H9 (cell line): ENCODE measurements at regions not wholly inside any gene's neighbourhood (a gene's known extent, or its start where the extent isn't known, plus 50 kb on each side); places are given as distances from the start of the nearest gene placed in this dataset.

ENCODE experiments used
- DNase-seq: peaks from one replicate; pipeline ENCODE4 v3.0.0-alpha.2; 2017
- H2AFZ ChIP-seq: one replicate; pipeline ENCODE4 v1.6.1; 2013; ENCODE audit warnings: mild to moderate bottlenecking, low read length, control low read depth, moderate library complexity
- H2AK5ac ChIP-seq: 2 replicates; pipeline ENCODE4 v1.6.1; 2013; ENCODE audit warnings: low read length, control low read depth, mixed read lengths; ENCODE audit not compliant: insufficient read length
- H2BK120ac ChIP-seq: one replicate; pipeline ENCODE4 v1.6.1; 2013; ENCODE audit warnings: low read depth, mild to moderate bottlenecking, low read length, control low read depth, inconsistent platforms; ENCODE audit not compliant: poor library complexity, severe bottlenecking
- H2BK12ac ChIP-seq: 2 replicates; pipeline ENCODE4 v1.6.1; 2013; ENCODE audit warnings: low read length, control low read depth, mixed read lengths, low read depth; ENCODE audit not compliant: insufficient read length
- H2BK15ac ChIP-seq: 2 replicates; pipeline ENCODE4 v1.6.1; 2013; ENCODE audit warnings: low read depth, low read length, control low read depth
- H2BK20ac ChIP-seq: one replicate; pipeline ENCODE4 v1.6.1; 2013; ENCODE audit warnings: low read depth, mild to moderate bottlenecking, low read length, control low read depth, inconsistent platforms; ENCODE audit not compliant: poor library complexity, severe bottlenecking
- H2BK5ac ChIP-seq: 2 replicates; pipeline ENCODE4 v1.6.1; 2013; ENCODE audit warnings: low read length, control low read depth, mixed read lengths; ENCODE audit not compliant: insufficient read length
- H3K14ac ChIP-seq: 2 replicates; pipeline ENCODE4 v1.6.1; 2013; ENCODE audit warnings: low read length, control low read depth; ENCODE audit not compliant: insufficient read depth
- H3K18ac ChIP-seq: 2 replicates; pipeline ENCODE4 v1.6.1; 2013; ENCODE audit warnings: low read depth, mild to moderate bottlenecking, mixed read lengths, low read length, control low read depth; ENCODE audit not compliant: insufficient read length
- H3K23ac ChIP-seq: 2 replicates; pipeline ENCODE4 v1.6.1; 2013; ENCODE audit warnings: low read length, control low read depth, mixed read lengths, low read depth; ENCODE audit not compliant: insufficient read length
- H3K23me2 ChIP-seq: 2 replicates; pipeline ENCODE4 v1.6.1; 2013; ENCODE audit warnings: low read depth, mild to moderate bottlenecking, mixed read lengths, low read length, control low read depth; ENCODE audit not compliant: insufficient read length, poor library complexity, severe bottlenecking
- H3K27ac ChIP-seq: 2 replicates; pipeline ENCODE4 v1.5.1; 2013; ENCODE audit warnings: low read length, control low read depth, mixed read lengths, low read depth; ENCODE audit not compliant: insufficient read length
- H3K27me3 ChIP-seq: 2 replicates; pipeline ENCODE4 v1.6.1; 2013; ENCODE audit warnings: low read length, control low read depth, inconsistent platforms; ENCODE audit not compliant: insufficient read depth
- H3K4ac ChIP-seq: 2 replicates; pipeline ENCODE4 v1.6.1; 2013; ENCODE audit warnings: low read depth, mild to moderate bottlenecking, control low read depth, inconsistent platforms, low read length, moderate library complexity
- H3K4me1 ChIP-seq: 2 replicates; pipeline ENCODE4 v1.6.1; 2013; ENCODE audit warnings: low read length, control low read depth, inconsistent platforms; ENCODE audit not compliant: insufficient read depth
- H3K4me2 ChIP-seq: 2 replicates; pipeline ENCODE4 v1.6.1; 2013; ENCODE audit warnings: low read length, control low read depth, mixed read lengths; ENCODE audit not compliant: insufficient read length, insufficient read depth
- H3K56ac ChIP-seq: 2 replicates; pipeline ENCODE4 v1.6.1; 2013; ENCODE audit warnings: low read depth, mild to moderate bottlenecking, mixed read lengths, low read length, control low read depth; ENCODE audit not compliant: insufficient read length
- H3K79me1 ChIP-seq: 2 replicates; pipeline ENCODE4 v1.6.1; 2013; ENCODE audit warnings: low read depth, mild to moderate bottlenecking, moderate library complexity, low read length, control low read depth, inconsistent platforms; ENCODE audit not compliant: insufficient read depth, poor library complexity, severe bottlenecking
- H3K79me2 ChIP-seq: 2 replicates; pipeline ENCODE4 v1.6.1; 2013; ENCODE audit warnings: low read length, control low read depth, inconsistent platforms; ENCODE audit not compliant: insufficient read depth
- H3K9ac ChIP-seq: 2 replicates; pipeline ENCODE4 v1.6.1; 2013; ENCODE audit warnings: low read length, control low read depth, mixed read lengths; ENCODE audit not compliant: insufficient read length; ENCODE audit errors: extremely low read depth
- H3K9me3 ChIP-seq: one replicate; pipeline ENCODE4 v1.6.1; 2013; ENCODE audit warnings: low read depth, low read length, inconsistent platforms; ENCODE audit not compliant: control insufficient read depth
- H3T11ph ChIP-seq: one replicate; pipeline ENCODE4 v1.6.1; 2013; ENCODE audit warnings: mild to moderate bottlenecking, low read length, control low read depth, inconsistent platforms
- H4K20me1 ChIP-seq: one replicate; pipeline ENCODE4 v1.6.1; 2013; ENCODE audit not compliant: control insufficient read depth, insufficient read length, insufficient read depth
- H4K5ac ChIP-seq: 2 replicates; pipeline ENCODE4 v1.6.1; 2013; ENCODE audit warnings: low read depth, mild to moderate bottlenecking, mixed read lengths, low read length, control low read depth; ENCODE audit not compliant: insufficient read length
- H4K8ac ChIP-seq: replicated peaks from 2 replicates; pipeline ENCODE4 v1.6.1; 2013; ENCODE audit warnings: low read length, control low read depth, mixed read lengths, low read depth; ENCODE audit not compliant: insufficient read length
- H4K91ac ChIP-seq: 2 replicates; pipeline ENCODE4 v1.6.1; 2013; ENCODE audit warnings: low read depth, mild to moderate bottlenecking, moderate library complexity, mixed read lengths, low read length, control low read depth; ENCODE audit not compliant: insufficient read length
- H3K27ac Mint-ChIP-seq, 3 experiments: 2 replicates in 2 of 3; 3 replicates in 1 of 3; pipeline ENCODE4 v1.8.0; 2020 to 2021; ENCODE audit warnings: mixed read lengths in 3 of 3, mild to moderate bottlenecking in 1 of 3, moderate library complexity in 1 of 3
- H3K27me3 Mint-ChIP-seq: 2 replicates; pipeline ENCODE4 v1.8.0; 2021; ENCODE audit warnings: low read depth, mild to moderate bottlenecking, moderate library complexity, mixed read lengths
- H3K36me3 Mint-ChIP-seq, 3 experiments: 2 replicates in 2 of 3; 3 replicates in 1 of 3; pipeline ENCODE4 v1.8.0; 2020 to 2021; ENCODE audit warnings: low read depth in 3 of 3, mixed read lengths in 3 of 3; ENCODE audit not compliant: insufficient read depth in 1 of 3
- H3K4me1 Mint-ChIP-seq, 2 experiments: 2 replicates each; pipeline ENCODE4 v1.8.0; 2020; ENCODE audit warnings: mixed read lengths in 2 of 2
- H3K4me3 Mint-ChIP-seq, 2 experiments: 2 replicates in 1 of 2; 3 replicates in 1 of 2; pipeline ENCODE4 v1.8.0; 2020 to 2021; ENCODE audit warnings: mild to moderate bottlenecking in 2 of 2, mixed read lengths in 2 of 2, moderate library complexity in 1 of 2
- H3K9me3 Mint-ChIP-seq, 2 experiments: 2 replicates in 1 of 2; 3 replicates in 1 of 2; pipeline ENCODE4 v1.8.0; 2020; ENCODE audit warnings: mild to moderate bottlenecking in 2 of 2, mixed read lengths in 2 of 2, moderate library complexity in 1 of 2
- CTCF ChIP-seq: fragments of 200-600 bp; sonication (generic); conservative IDR thresholded peaks from 3 replicates; pipeline ENCODE4 v1.8.0; 2021; ENCODE audit warnings: antibody characterized with exemption, mild to moderate bottlenecking
- WGBS: extraction: QIAGEN DNeasy Blood & Tissue Kit; methylation state at CpG from one replicate; pipeline ENCODE4 v1.1.7; 2013; ENCODE audit warnings: missing lambda C conversion rate, low lambda C conversion rate, mixed read lengths; ENCODE audit not compliant: insufficient read length; ENCODE audit errors: extremely low coverage; 5-methylcytosine and 5-hydroxymethylcytosine counted together

GRCh38 chr2:15791294-15791693, 149.1 kb upstream of the MYCN start:
- no peak overlapping the region for H2BK20ac ChIP-seq
- H4K8ac ChIP-seq, result no peak overlapping the region
- no peak overlapping the region for H3K23ac ChIP-seq
- H4K91ac ChIP-seq, result no peak overlapping the region
- no peak overlapping the region for H3T11ph ChIP-seq
- H2BK15ac ChIP-seq, result no peak overlapping the region
- no peaks in the 10 kb centered on the region for H4K20me1 ChIP-seq
- no peak overlapping the region for H4K5ac ChIP-seq
- no peak overlapping the region for H3K4me3 Mint-ChIP-seq
- H3K27ac Mint-ChIP-seq, result no peak overlapping the region
- H3K79me2 ChIP-seq, result no peaks in the 10 kb centered on the region
- no peak overlapping the region for H3K27ac ChIP-seq
- no peak overlapping the region for H3K9ac ChIP-seq
- H3K14ac ChIP-seq, result no peak overlapping the region
- H3K56ac ChIP-seq, result no peak overlapping the region
- no peak overlapping the region for H3K18ac ChIP-seq
- no peak overlapping the region for H3K4me2 ChIP-seq
- H2BK5ac ChIP-seq, result no peak overlapping the region
- peaks cover 4% of the 10 kb centered on the region in 2 experiments; a peak in 3 of 4 replicates for H3K4me1 Mint-ChIP-seq
- no peak for TF ChIP-seq CTCF
- H2BK120ac ChIP-seq, result no peak overlapping the region
- H3K9me3 Mint-ChIP-seq, result no peaks in the 10 kb centered on the region
- no peaks in the 10 kb centered on the region for H3K4me1 ChIP-seq
- no peak for DNase-seq
- no CpG with 5 or more reads among the region's 4 CpGs for WGBS
- H3K23me2 ChIP-seq, result no peaks in the 10 kb centered on the region
- H3K79me1 ChIP-seq, result no peaks in the 10 kb centered on the region
- no peaks in the 10 kb centered on the region for H3K36me3 Mint-ChIP-seq
- H3K9me3 ChIP-seq, result no peaks in the 10 kb centered on the region
- no peaks in the 10 kb centered on the region; the same call in none of the 2 replicates for H3K27me3 Mint-ChIP-seq
- H3K27me3 ChIP-seq, result no peaks in the 10 kb centered on the region; the same call in 1 of the 2 replicates
- no peak overlapping the region for H3K4ac ChIP-seq
- H2AFZ ChIP-seq, result no peak overlapping the region
- H2AK5ac ChIP-seq, result no peak overlapping the region
- H2BK12ac ChIP-seq, result no peak overlapping the region
